ENCODE measurements at regions not wholly inside any gene's neighbourhood (a gene's known extent, or its start where the extent isn't known, plus 50 kb on each side); places are given as distances from the start of the nearest gene placed in this dataset.
"Not testable (repeated sequence)": the region's sequence is repeated elsewhere in the genome, so short reads cannot be mapped to it uniquely, and the experiment has no call there.

- Histone ChIP-seq H3K36me3 (peaks cover 14% of the 10 kb centered on the region), H3K27me3 (ENCODE audit: low read depth) (no peaks in the 10 kb centered on the region), H3K4me3 (no peak overlapping the region), H3K4me1 (no peaks in the 10 kb centered on the region), H3K9me3 (replicated peaks) (no peaks in the 10 kb centered on the region), H3K27ac (replicated peaks) (no peak overlapping the region)
- no peak for DNase-seq
- intact Hi-C loops (cut with micrococcal nuclease): no loop called here
- TF ChIP-seq CTCF (IDR thresholded peaks at IDR 0.05; ENCODE audit: borderline replicate concordance): no peak
Measured at GRCh38 chr13:33659466-33659865, 158.5 kb upstream of the RFC3 start.

GRCh38 chr13:33659894-33660293 is 158.1 kb upstream of the RFC3 start:
- DNase-seq: no peak
- TF ChIP-seq CTCF (IDR thresholded peaks at IDR 0.05; ENCODE audit: borderline replicate concordance): no peak
- H3K27me3 ChIP-seq (ENCODE audit: low read depth): no peaks in the 10 kb centered on the region
- H3K9me3 ChIP-seq (replicated peaks): no peaks in the 10 kb centered on the region
- intact Hi-C loops (cut with micrococcal nuclease): no loop called here
- no peaks in the 10 kb centered on the region for H3K4me1 ChIP-seq
- peaks cover 14% of the 10 kb centered on the region for H3K36me3 ChIP-seq
- H3K27ac ChIP-seq (replicated peaks): no peak overlapping the region
- H3K4me3 ChIP-seq: no peak overlapping the region

DNA sequence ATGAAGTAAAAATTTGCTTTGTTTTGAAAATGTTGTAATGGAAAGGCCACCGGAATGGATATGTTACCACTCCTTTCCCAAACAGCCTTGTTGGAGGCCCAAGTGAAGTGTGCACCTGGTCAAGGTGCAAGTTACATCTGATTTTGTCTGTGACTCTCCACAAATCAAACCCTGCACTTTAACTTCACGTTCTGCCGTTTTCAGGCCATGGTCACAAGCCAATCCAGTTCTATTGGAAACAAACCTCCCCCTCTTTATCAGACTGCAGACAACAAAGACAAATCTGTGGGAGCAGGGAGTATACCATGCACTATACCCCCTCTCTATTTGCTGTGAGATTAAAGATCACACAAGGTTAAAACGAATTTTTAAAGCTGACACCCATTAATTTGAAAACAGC is 155.6 kb upstream of the RFC3 start:
- intact Hi-C loops (cut with micrococcal nuclease): no loop called here
- no peak for DNase-seq
- no peaks in the 10 kb centered on the region for H3K27me3 ChIP-seq (ENCODE audit: low read depth)
- H3K27ac ChIP-seq (replicated peaks): no peak overlapping the region
- H3K4me1 ChIP-seq: no peaks in the 10 kb centered on the region
- no peaks in the 10 kb centered on the region for H3K9me3 ChIP-seq (replicated peaks)
- no peak overlapping the region for H3K4me3 ChIP-seq
- H3K36me3 ChIP-seq: peaks cover 11% of the 10 kb centered on the region
- TF ChIP-seq CTCF (IDR thresholded peaks at IDR 0.05; ENCODE audit: borderline replicate concordance): no peak

DNA sequence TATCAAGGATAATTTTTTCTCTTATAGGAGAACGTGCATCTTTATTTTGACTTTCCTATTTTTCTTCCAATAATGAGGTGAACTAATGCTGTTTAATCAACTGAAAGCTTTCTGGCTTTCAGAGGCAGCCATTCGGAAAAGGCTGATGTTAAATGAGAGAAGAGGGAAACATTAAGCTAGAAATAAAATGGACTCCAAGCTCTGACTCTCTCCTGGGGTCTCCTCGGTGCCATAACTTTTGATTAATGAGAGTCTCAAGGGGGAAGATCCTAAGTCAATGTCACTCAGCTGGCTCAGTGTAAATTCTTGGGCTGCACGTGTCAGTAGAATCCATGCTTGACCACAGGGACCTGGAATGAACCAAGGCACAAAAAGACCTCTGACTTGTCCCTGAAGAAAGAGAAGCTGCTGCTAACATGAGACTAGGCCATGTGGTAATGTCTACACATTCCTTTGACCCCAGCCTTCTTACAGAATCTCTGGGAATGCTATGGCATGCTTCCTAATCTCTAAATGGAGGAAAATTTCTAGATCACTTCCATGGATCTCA is 152.2 kb upstream of the RFC3 start:
- Histone ChIP-seq H3K27ac (replicated peaks) (no peak overlapping the region), H3K9me3 (replicated peaks) (no peaks in the 10 kb centered on the region), H3K4me1 (no peaks in the 10 kb centered on the region), H3K36me3 (peaks cover 2% of the 10 kb centered on the region), H3K4me3 (no peak overlapping the region), H3K27me3 (ENCODE audit: low read depth) (no peaks in the 10 kb centered on the region)
- no peak for DNase-seq
- intact Hi-C loops (cut with micrococcal nuclease): no loop called here
- TF ChIP-seq CTCF (IDR thresholded peaks at IDR 0.05; ENCODE audit: borderline replicate concordance): no peak

- H3K4me3 ChIP-seq: no peak overlapping the region
- H3K36me3 ChIP-seq: no peaks in the 10 kb centered on the region
- TF ChIP-seq CTCF (IDR thresholded peaks at IDR 0.05; ENCODE audit: borderline replicate concordance): no peak
- no peaks in the 10 kb centered on the region for H3K27me3 ChIP-seq (ENCODE audit: low read depth)
- H3K27ac ChIP-seq (replicated peaks): no peak overlapping the region
- peaks cover 19% of the 10 kb centered on the region for H3K4me1 ChIP-seq
- peaks cover 5% of the 10 kb centered on the region for H3K9me3 ChIP-seq (replicated peaks)
- no peak for DNase-seq
- intact Hi-C loops (cut with micrococcal nuclease): no loop called here
Measured at GRCh38 chr13:33671560-33671959, 146.4 kb upstream of the RFC3 start.

- H3K4me1 ChIP-seq: peaks cover 22% of the 10 kb centered on the region
- H3K9me3 ChIP-seq (replicated peaks); H3K36me3 ChIP-seq; DNase-seq; intact Hi-C loops (cut with micrococcal nuclease); H3K27me3 ChIP-seq (ENCODE audit: low read depth); H3K4me3 ChIP-seq; H3K27ac ChIP-seq (replicated peaks): not testable (repeated sequence)
Measured at GRCh38 chr13:33672022-33672421, 145.9 kb upstream of the RFC3 start.
